HT1080 (cell line): ENCODE measurements at regions not wholly inside any gene's neighbourhood (a gene's known extent, or its start where the extent isn't known, plus 50 kb on each side); places are given as distances from the start of the nearest gene placed in this dataset.
A peak's percentile ranks its signal among the peaks of the same experiment; 100 is the strongest.

ENCODE experiments used
- DNase-seq: peaks from one replicate; pipeline ENCODE4 v3.0.0-alpha.2; 2015; ENCODE audit warnings: low read depth

DNA sequence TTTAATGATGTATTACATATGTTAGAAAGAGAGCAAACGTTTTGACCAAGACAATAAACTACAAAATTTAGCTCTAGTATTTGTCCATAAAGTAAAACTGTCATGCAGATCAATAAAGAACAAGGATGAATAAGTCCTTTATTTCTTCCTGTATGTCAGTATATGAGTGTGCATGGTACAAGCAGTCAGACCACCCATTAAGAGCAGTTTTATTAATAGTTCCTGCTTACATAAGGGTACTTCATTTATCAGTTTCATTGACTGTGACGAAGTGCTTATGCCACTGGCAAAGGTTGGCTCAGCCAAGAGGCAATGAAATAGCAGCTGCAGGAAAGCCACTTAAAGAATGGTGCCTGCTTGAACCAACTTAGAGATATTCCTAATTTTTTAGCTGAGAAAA lies 913.0 kb upstream of the CNTN5 start:
- no peak for DNase-seq

GRCh38 chr11:98110030-98110429 lies 910.7 kb upstream of the CNTN5 start:
- DNase-seq = no peak

DNA sequence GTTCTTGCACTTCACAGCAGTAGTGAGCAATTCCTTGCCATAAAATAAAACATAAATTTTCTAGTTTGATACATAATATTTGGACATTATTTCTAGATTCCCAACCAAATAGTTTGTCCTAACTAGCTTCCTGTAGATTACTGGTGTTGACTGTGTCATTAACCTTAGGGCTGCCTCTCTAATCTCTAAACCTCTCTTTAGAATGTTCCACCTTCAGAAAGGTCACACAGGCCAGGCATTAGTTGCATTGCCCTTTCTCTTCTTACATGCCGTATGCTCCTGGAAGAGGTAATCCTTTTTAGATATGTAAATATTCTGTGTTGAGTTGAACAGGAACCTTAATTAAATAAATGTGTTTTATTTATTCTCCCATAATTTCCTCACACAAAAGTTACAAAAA lies 904.9 kb upstream of the CNTN5 start:
- no peak for DNase-seq

DNA sequence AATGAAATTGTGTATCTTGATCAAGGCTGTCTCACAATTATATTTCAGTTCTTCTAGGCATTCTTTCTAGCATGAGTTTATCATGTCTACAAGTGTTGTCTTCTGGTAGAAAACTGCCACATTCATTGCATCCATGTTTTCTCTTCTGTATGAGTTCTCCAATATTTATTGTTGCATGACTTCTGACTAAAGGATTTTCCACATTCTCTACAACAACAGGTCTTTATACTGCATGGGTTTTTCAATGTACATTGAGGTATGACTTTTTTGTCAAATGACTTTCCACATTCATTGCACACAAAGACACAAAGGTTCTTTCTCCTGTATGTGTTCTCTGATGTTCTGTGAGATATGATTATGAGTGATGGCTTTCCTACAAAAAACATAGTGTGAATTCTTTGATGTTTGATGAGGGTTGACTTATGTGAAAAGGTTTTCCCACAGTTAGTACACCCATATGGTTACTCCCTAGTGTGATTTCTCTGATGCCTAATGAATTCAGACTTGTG lies 890.6 kb upstream of the CNTN5 start:
- DNase-seq = no peak

DNA sequence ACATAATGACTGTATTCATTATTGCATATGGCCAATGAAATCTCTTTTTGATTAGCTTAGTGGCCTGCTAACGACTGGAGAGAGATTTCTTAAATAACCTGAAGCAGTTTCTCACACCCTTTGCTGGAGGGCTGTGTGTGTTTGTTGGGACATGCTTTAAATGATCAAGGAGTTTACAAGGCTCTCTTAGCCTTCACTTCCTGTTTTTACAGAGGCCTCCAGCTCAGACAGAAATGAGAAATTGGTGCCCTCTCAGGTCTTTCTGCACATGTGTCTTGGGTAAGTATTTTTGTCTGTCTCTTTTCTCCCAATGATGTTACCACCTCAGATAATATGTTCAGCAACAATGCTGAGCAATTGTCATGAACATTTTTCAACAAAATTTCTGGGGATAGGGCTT lies 884.4 kb upstream of the CNTN5 start:
- DNase-seq = no peak

DNA sequence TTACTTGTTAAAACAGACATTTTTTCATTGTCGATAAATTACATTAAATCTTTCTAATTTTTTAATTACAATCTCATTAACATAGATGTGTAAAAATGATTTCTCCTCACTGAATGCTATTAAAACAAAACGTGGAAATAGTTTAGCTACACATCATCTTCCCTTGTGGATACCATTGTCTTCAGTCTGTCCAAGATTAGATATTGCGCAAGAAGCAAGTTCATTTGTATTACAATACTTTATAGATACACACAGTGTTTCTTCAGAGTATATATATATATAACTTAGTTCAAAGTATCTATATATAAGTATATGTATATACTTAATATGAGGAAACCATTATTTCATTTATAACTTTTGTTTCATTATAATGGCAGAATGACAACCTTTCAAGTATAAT lies 883.3 kb upstream of the CNTN5 start:
- DNase-seq = no peak

DNA sequence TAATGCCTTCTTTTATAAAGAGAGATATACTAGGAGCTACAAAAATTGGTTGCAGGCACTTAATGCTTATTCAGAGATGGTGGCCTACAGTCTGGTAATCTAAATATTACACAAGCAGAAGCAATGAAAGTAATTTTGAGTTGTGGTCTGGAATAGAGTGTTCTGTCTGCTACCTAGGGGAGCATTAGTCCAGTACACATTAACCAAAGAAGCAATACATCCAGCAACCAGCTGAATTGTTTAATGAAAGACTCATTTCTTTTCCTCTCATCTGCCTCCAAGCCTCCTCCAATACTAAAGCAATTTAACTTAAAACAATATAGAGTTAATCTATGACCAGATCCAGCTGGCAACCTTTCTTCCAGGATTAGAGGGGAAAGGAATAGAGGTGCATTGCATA lies 877.1 kb upstream of the CNTN5 start:
- no peak for DNase-seq

DNA sequence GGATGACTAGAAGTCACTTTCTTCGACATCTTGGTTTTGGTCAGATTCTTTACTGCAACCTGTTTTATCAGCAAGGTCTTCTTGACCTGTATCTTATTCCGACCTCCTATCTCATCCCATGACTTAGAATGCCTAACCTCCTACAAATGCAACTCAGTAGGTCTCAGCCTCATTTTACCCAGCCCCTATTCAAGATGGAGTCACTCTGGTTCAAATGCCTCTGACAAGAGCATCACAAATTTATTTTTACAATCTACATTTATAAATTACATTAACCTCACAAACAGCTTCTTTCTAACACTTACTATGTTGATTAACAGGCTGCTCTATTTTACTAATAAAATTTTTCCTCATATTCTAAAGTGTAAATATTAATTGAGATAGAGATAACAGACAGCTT lies 867.0 kb upstream of the CNTN5 start:
- no peak for DNase-seq

- DNase-seq = no peak
Observed at GRCh38 chr11:98155696-98156095, 865.1 kb upstream of the CNTN5 start.

DNA sequence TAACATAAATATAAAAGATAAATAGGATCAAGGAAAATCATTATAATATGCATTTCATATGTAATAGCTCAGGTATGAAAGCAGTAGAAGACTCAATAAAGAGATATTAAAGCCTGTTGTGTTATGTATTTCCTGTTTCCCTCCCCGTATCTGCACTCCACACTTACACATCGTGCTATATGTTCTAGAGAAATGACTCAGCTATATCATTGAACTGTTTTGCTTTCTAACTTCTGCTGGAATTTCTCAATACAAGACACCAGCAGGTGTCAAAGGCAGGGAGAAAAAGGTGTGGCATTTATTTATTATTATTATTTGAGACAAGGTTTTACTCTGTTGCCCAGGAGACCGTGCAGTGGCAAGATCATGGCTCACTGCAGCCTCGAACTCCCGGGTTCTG lies 842.8 kb upstream of the CNTN5 start:
- no peak for DNase-seq

DNA sequence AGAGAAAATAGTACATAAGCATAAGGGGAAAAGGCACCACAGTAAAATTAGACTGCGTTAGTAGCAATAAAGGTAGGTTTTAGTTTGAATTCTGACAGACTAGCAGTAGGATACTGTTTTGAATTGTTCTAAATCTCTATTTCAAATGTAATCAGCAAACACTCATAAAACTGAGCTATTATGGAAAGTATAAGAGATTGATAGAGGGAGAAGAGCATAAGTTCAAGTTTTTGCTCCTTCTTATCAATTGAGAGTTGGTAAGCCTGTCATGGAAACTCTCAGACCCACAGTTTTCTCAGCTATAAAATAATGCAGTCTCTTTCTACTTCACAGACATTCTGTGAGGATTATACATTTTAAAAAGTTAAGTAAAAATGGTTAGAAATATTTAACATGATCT lies 840.2 kb upstream of the CNTN5 start:
- no peak for DNase-seq

DNA sequence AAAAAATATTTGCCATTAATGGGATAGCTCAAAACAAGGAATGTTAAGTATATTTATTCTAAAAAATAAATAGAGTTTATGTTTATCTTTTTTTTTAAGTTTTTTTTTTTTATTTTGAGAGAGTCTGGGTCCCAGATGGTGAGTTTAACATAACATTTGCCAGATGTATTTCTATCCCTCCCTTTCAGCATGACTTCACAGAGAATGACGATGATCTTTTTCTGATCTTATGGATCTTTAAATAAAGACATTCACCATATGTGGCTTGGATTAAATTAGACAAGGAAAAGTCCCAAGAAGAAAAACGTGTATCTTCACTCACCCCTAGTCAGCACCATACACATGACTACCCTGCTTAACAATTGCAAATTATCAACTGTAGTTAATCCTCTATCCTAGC lies 839.8 kb upstream of the CNTN5 start:
- DNase-seq = no peak

- DNase-seq = no peak
Observed at GRCh38 chr11:98183034-98183433, 837.7 kb upstream of the CNTN5 start.

- no peak for DNase-seq
Observed at GRCh38 chr11:98185245-98185644, 835.5 kb upstream of the CNTN5 start.

- peak; percentile 53 for DNase-seq
Observed at GRCh38 chr11:98194611-98195010, 826.1 kb upstream of the CNTN5 start.

DNA sequence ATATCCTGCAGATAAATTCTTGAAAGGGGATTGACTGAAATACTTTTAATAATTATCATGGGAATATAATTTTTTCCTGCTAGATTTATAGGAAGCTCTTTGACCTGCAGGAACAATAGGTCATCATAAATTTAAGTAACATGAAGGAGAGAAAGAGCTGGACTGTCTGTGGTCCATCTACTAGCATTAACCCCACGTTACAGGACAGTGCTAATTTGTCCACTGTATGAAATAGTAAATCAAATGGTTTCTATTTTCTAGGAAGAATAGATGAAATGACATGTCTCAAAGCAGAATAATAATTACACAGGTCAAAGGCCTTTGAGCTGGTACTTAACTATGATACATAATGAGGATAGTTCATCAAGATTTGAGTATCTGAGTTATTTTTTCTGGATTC lies 825.4 kb upstream of the CNTN5 start:
- DNase-seq = no peak

DNA sequence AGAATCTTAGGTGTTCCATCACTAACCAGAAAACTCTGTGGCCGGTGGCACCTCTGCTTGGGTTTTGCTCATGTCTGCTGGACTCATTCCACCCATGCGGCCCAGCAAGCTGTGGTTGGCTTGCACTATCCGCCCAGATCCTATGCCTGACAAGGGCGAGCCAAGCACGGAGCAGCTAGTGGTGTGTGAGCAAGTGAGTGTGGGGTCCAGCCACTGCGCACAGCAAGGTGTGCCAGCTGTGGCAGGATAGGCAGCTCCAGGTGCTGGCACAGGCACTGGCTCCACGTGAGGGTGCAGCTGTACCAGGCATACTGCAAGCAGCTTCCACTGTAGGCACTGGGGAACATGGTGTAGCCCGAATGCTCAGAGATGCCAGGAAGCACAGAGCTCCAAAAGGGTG lies 813.7 kb upstream of the CNTN5 start:
- no peak for DNase-seq

GRCh38 chr11:98227278-98227677 lies 793.5 kb upstream of the CNTN5 start:
- no peak for DNase-seq

GRCh38 chr11:98230678-98231077 lies 790.1 kb upstream of the CNTN5 start:
- DNase-seq = no peak

DNA sequence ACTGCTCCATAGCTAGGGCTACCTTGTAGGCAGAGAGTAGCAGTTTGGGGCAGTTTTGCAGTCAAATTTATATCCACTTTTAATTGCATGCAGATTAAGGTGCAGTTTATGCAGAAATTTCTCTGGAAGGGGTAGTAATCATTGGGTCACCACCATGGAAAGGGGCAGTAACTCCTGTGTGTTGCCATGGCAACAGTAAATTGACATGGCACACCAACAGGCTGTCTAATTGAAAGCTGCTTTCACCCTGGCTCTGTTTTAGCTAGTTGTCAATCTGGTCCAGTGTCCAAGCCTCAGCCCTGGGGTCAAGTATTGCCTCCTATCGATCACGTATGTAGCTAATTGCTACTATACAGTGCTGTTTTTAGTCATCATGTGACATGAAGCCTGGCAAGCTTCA lies 786.1 kb upstream of the CNTN5 start:
- DNase-seq = no peak

DNA sequence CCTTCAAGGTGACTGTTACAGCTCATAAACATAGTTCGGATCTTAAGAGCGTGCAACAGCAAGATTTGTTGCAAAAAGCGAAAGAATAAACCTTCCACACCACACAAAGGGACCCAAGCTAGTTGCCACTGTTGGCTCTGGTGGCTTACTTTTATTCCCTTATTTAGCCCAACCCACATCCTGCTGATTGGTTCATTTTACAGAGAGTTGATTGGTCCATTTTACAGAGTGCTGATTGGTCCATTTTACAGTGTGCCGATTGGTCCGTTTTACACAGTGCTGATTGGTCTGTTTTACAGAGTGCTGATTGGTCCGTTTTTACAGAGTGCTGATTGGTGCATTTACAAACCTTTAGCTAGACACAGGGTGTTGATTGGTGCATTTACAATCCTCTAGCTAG lies 776.9 kb upstream of the CNTN5 start:
- no peak for DNase-seq

GRCh38 chr11:98260983-98261382 lies 759.8 kb upstream of the CNTN5 start:
- DNase-seq = no peak

GRCh38 chr11:98277251-98277912 lies 743.4 kb upstream of the CNTN5 start:
- DNase-seq = peak; percentile 46
